KMS-11 (cell line): ENCODE measurements at regions not wholly inside any gene's neighbourhood (a gene's known extent, or its start where the extent isn't known, plus 50 kb on each side); places are given as distances from the start of the nearest gene placed in this dataset.

ENCODE experiments used
- H2AFZ ChIP-seq: fragments of 200-600 bp; sonication (generic); 2 replicates; pipeline ENCODE4 v1.6.1; 2016; ENCODE audit warnings: antibody characterized with exemption, mixed run types, low read depth
- H3K27ac ChIP-seq: fragments of 200-600 bp; sonication (generic); 2 replicates; pipeline ENCODE4 v1.6.1; 2016; ENCODE audit warnings: mild to moderate bottlenecking, mixed run types
- H3K27me3 ChIP-seq: fragments of 200-600 bp; sonication (generic); 2 replicates; pipeline ENCODE4 v1.6.1; 2017; ENCODE audit warnings: mild to moderate bottlenecking, low read depth, mixed run types, moderate library complexity; ENCODE audit not compliant: insufficient read depth
- H3K36me3 ChIP-seq: fragments of 200-600 bp; sonication (generic); 2 replicates; pipeline ENCODE4 v1.6.1; 2017; ENCODE audit warnings: mild to moderate bottlenecking, mixed run types; ENCODE audit not compliant: insufficient read depth
- H3K4me1 ChIP-seq: fragments of 200-600 bp; sonication (generic); 2 replicates; pipeline ENCODE4 v1.6.1; 2016; ENCODE audit warnings: mild to moderate bottlenecking, low read depth, mixed run types; ENCODE audit not compliant: poor library complexity, severe bottlenecking
- H3K4me2 ChIP-seq: fragments of 200-600 bp; sonication (generic); 2 replicates; pipeline ENCODE4 v1.7.0; 2016; ENCODE audit warnings: mild to moderate bottlenecking, mixed run types
- H3K4me3 ChIP-seq: fragments of 200-600 bp; sonication (generic); IDR thresholded peaks from 2 replicates; pipeline ENCODE4 v1.6.1; 2017; ENCODE audit warnings: low read depth, low read length, mixed read lengths; ENCODE audit not compliant: insufficient read depth
- H3K79me2 ChIP-seq: fragments of 200-600 bp; sonication (generic); 2 replicates; pipeline ENCODE4 v1.6.1; 2016; ENCODE audit warnings: low read depth, mixed run types; ENCODE audit not compliant: insufficient read depth
- H3K9ac ChIP-seq: fragments of 200-600 bp; sonication (generic); 2 replicates; pipeline ENCODE4 v1.6.1; 2016; ENCODE audit warnings: mild to moderate bottlenecking, mixed run types
- H4K20me1 ChIP-seq: fragments of 200-600 bp; sonication (generic); 2 replicates; pipeline ENCODE4 v1.6.1; 2016; ENCODE audit warnings: mild to moderate bottlenecking, mixed run types; ENCODE audit not compliant: insufficient read depth
- CTCF ChIP-seq: fragments of 200-600 bp; sonication (generic); conservative IDR thresholded peaks from 2 replicates; pipeline ENCODE4 v1.6.1; 2017; ENCODE audit warnings: low read depth, mild to moderate bottlenecking, antibody characterized with exemption, low read length, moderate library complexity, mixed read lengths

- no peak for TF ChIP-seq CTCF
Measured at GRCh38 chr2:221322741-221323140, 249.4 kb downstream of the EPHA4 start.

GRCh38 chr2:221323513-221323912, 248.6 kb downstream of the EPHA4 start:
- Histone ChIP-seq H3K9ac (no peak overlapping the region), H3K36me3 (no peaks in the 10 kb centered on the region), H3K27me3 (no peaks in the 10 kb centered on the region), H4K20me1 (no peaks in the 10 kb centered on the region), H3K79me2 (no peaks in the 10 kb centered on the region), H3K4me1 (no peaks in the 10 kb centered on the region), H3K27ac (no peak overlapping the region), H2AFZ (no peak overlapping the region), H3K4me3 (no peak overlapping the region), H3K4me2 (no peak overlapping the region)
- TF ChIP-seq CTCF = no peak

More at GRCh38 chr2:221322741-221323140, 249.4 kb downstream of the EPHA4 start:
- Histone ChIP-seq H3K79me2 (no peaks in the 10 kb centered on the region), H2AFZ (no peak overlapping the region), H3K27ac (no peak overlapping the region), H3K4me1 (no peaks in the 10 kb centered on the region), H3K4me2 (no peak overlapping the region), H3K9ac (no peak overlapping the region), H3K27me3 (no peaks in the 10 kb centered on the region), H4K20me1 (no peaks in the 10 kb centered on the region), H3K4me3 (no peak overlapping the region), H3K36me3 (no peaks in the 10 kb centered on the region)

- Histone ChIP-seq H2AFZ (no peak overlapping the region), H3K9ac (no peak overlapping the region), H3K4me2 (no peak overlapping the region), H4K20me1 (no peaks in the 10 kb centered on the region), H3K27ac (no peak overlapping the region), H3K27me3 (no peaks in the 10 kb centered on the region), H3K4me3 (no peak overlapping the region), H3K4me1 (no peaks in the 10 kb centered on the region), H3K36me3 (no peaks in the 10 kb centered on the region), H3K79me2 (no peaks in the 10 kb centered on the region)
- TF ChIP-seq CTCF = no peak
Measured at GRCh38 chr2:221330436-221330835, 241.7 kb downstream of the EPHA4 start.

GRCh38 chr2:221334481-221335218, 237.5 kb downstream of the EPHA4 start:
- Histone ChIP-seq H3K4me3 (no peak overlapping the region), H3K27me3 (no peaks in the 10 kb centered on the region), H3K4me1 (no peaks in the 10 kb centered on the region), H4K20me1 (no peaks in the 10 kb centered on the region), H3K79me2 (no peaks in the 10 kb centered on the region), H3K27ac (no peak overlapping the region), H2AFZ (no peak overlapping the region), H3K9ac (no peak overlapping the region), H3K4me2 (no peak overlapping the region), H3K36me3 (no peaks in the 10 kb centered on the region)
- no peak for TF ChIP-seq CTCF
